Spleen (tissue), 11 donors: ENCODE measurements at regions not wholly inside any gene's neighbourhood (a gene's known extent, or its start where the extent isn't known, plus 50 kb on each side); places are given as distances from the start of the nearest gene placed in this dataset.

Experiments
- DNase-seq: peaks from one replicate; pipeline ENCODE4 v3.0.0-alpha.2; 2020
- H3K27ac ChIP-seq, 8 donors: fragments of 200-600 bp; sonication (generic) in 7 of 8; 1 replicate in 4 of 8; 2 replicates in 4 of 8; pipeline versions ENCODE4 v1.5.0 to v1.8.0; 2016 to 2021; ENCODE audit warnings: inconsistent platforms in 4 of 8, mild to moderate bottlenecking in 4 of 8, moderate library complexity in 1 of 8
- H3K27me3 ChIP-seq, 7 donors: fragments of 200-600 bp; sonication (generic) in 6 of 7; replicated peaks in 1 of 7; 1 replicate in 4 of 7; 2 replicates in 3 of 7; pipeline versions ENCODE4 v1.5.0 to v1.8.0; 2016 to 2021; ENCODE audit warnings: inconsistent platforms in 3 of 7, mild to moderate bottlenecking in 1 of 7
- H3K36me3 ChIP-seq, 6 donors: fragments of 200-600 bp; sonication (generic) in 5 of 6; 1 replicate in 4 of 6; 2 replicates in 2 of 6; pipeline versions ENCODE4 v1.5.0 to v1.8.0; 2016 to 2021; ENCODE audit warnings: inconsistent platforms in 2 of 6
- H3K4me1 ChIP-seq, 6 donors: fragments of 200-600 bp; sonication (generic) in 5 of 6; 1 replicate in 3 of 6; 2 replicates in 3 of 6; pipeline versions ENCODE4 v1.5.0 to v1.8.0; 2016 to 2021; ENCODE audit warnings: inconsistent platforms in 3 of 6
- H3K4me3 ChIP-seq, 8 donors: fragments of 200-600 bp; sonication (generic) in 7 of 8; 1 replicate in 4 of 8; 2 replicates in 4 of 8; pipeline versions ENCODE4 v1.5.0 to v1.8.0; 2016 to 2021; ENCODE audit warnings: inconsistent platforms in 4 of 8, mild to moderate bottlenecking in 4 of 8, moderate library complexity in 2 of 8
- H3K9me3 ChIP-seq, 8 donors: fragments of 200-600 bp; sonication (generic) in 7 of 8; 1 replicate in 4 of 8; 2 replicates in 4 of 8; pipeline versions ENCODE4 v1.5.0 to v1.8.0; 2016 to 2021; ENCODE audit warnings: inconsistent platforms in 4 of 8
- POLR2A ChIP-seq, 3 donors: fragments of 450-650 bp; IDR thresholded peaks; one replicate each; pipeline ENCODE4 v1.5.1; 2017; ENCODE audit warnings: antibody characterized with exemption in 3 of 3, mild to moderate bottlenecking in 1 of 3
- POLR2AphosphoS5 ChIP-seq, 3 donors: sonication (generic); formaldehyde crosslinking; IDR thresholded peaks; one replicate each; pipeline ENCODE4 v1.5.1; 2017; ENCODE audit warnings: antibody characterized with exemption in 3 of 3
- WGBS, 5 donors: extraction: QIAGEN DNeasy Blood & Tissue Kit in 3 of 5; methylation state at CpG; one replicate each; pipeline versions ENCODE4 v1.1.5 to v1.1.7; 2013 to 2018; 5-methylcytosine and 5-hydroxymethylcytosine counted together
- intact Hi-C: fragments of 100-400 bp; cut with DNase I; formaldehyde crosslinking; loops from one replicate; pipeline ENCODE4 v1.15.0; 2023; ENCODE audit warnings: low total_unique reads
- TF ChIP-seq, protein P1 (sequence below), 11 experiments: fragments of 200-600 bp in 7 of 11; fragments of 450-650 bp in 4 of 11; sonication (generic) in 4 of 11; IDR thresholded peaks in 8 of 11; conservative IDR thresholded peaks in 3 of 11; 1 replicate in 7 of 11; 2 replicates in 4 of 11; pipeline versions ENCODE4 v1.4.0 to v1.8.0; 2016 to 2021; ENCODE audit warnings: antibody characterized with exemption in 11 of 11, inconsistent platforms in 4 of 11, mild to moderate bottlenecking in 1 of 11
- donor health status: healthy with polysubstance abuse.
- donor health status: DM: no; HTN: no; CAD: no; lungs with moderate emphysema.
- donor health status: DM: no; HTN: no; CAD: no.
- donor health status: Bipolar disorder and iron deficiency.
- donor health status: healthy.
- donor health status: DM: no; HTN: no; CAD: no.
- donor health status: DM: yes; HTN: yes; CAD: no.

DNA sequence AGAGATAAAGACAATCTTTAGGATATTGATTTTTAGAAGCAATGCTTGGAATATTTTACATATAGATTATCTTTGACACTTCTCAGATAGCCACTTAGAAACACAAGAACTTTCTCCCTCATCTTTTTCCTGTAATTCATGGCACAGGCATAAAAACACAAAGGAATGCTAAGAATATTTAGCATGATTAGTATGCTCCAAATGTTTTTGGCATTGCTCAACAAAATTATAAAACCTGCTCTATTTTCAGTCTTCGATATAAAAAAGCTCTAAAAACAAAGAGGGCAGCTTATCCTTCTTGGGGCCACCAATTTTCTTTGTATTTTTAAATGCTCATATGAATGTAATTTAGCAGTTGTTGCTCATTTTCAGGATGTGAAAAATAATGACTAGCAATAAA is 90.8 kb downstream of the RAD51AP2 start:
- Histone ChIP-seq H3K27ac (no peak overlapping the region), H3K4me1 (no peaks in the 10 kb centered on the region), H3K36me3 (no peaks in the 10 kb centered on the region), H3K4me3 (no peak overlapping the region), H3K27me3 (no peaks in the 10 kb centered on the region), H3K9me3 (no peaks in the 10 kb centered on the region)
- intact Hi-C loops: no loop called here
- DNase-seq: no peak
- WGBS, 5 donors: 71 to 93% (median 84%) methylated on average over 1 of the region's 1 CpG
- TF ChIP-seq POLR2A (IDR thresholded peaks at IDR 0.05) (no peak), POLR2AphosphoS5 (IDR thresholded peaks at IDR 0.05) (no peak)
- TF ChIP-seq, protein P1, sequence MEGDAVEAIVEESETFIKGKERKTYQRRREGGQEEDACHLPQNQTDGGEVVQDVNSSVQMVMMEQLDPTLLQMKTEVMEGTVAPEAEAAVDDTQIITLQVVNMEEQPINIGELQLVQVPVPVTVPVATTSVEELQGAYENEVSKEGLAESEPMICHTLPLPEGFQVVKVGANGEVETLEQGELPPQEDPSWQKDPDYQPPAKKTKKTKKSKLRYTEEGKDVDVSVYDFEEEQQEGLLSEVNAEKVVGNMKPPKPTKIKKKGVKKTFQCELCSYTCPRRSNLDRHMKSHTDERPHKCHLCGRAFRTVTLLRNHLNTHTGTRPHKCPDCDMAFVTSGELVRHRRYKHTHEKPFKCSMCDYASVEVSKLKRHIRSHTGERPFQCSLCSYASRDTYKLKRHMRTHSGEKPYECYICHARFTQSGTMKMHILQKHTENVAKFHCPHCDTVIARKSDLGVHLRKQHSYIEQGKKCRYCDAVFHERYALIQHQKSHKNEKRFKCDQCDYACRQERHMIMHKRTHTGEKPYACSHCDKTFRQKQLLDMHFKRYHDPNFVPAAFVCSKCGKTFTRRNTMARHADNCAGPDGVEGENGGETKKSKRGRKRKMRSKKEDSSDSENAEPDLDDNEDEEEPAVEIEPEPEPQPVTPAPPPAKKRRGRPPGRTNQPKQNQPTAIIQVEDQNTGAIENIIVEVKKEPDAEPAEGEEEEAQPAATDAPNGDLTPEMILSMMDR (IDR thresholded peaks at IDR 0.05 in 8 of 11, conservative IDR thresholded peaks at IDR 0.05 in 3 of 11): no peak

DNA sequence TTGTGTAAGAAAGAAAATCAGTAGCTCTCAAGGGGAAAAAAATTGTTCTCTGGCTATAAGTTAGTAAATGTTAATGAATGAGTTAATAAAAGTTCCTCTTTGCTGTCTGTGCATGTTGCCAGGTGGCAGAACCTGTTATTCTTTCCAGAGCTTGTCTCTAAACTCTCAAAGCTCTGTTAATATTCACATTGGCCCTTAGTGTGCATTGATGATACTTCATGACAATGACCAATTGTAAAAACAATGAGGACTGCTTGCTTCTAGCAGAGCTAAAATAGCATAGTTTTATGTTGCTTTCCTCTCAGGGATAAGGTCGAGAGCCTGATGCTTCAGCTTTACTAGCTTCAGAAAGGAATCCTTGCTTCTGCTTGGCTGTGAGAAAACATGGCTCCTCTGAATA is 91.5 kb downstream of the RAD51AP2 start:
- Histone ChIP-seq H3K27me3 (no peaks in the 10 kb centered on the region), H3K9me3 (no peaks in the 10 kb centered on the region), H3K36me3 (no peaks in the 10 kb centered on the region), H3K27ac (no peak overlapping the region), H3K4me1 (no peaks in the 10 kb centered on the region), H3K4me3 (no peak overlapping the region)
- intact Hi-C loops: no loop called here
- TF ChIP-seq POLR2AphosphoS5 (IDR thresholded peaks at IDR 0.05) (no peak), POLR2A (IDR thresholded peaks at IDR 0.05) (no peak)
- TF ChIP-seq, protein P1 (IDR thresholded peaks at IDR 0.05 in 8 of 11, conservative IDR thresholded peaks at IDR 0.05 in 3 of 11): no peak
- no peak for DNase-seq
- 49 to 69% (median 63%) methylated on average over 1 of the region's 1 CpG for WGBS, 5 donors

DNA sequence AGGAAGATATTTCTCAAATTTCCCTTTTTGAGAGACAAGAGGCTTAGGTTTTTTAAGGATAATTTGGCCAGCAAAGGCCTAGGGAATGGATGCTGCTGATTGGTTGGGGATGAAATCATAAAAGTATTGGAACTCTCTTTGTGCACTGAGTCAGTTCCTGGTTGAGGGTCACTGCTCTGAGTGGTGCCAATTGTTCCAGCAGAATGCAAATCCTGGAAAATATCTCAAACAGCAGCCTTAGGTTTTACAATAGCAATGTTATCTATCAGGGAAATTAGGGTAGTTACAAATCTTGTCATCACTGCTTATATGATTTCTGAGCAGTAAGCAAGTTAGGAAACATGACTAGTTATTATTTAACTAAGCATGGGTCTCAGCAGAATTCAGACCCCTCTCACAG is 96.2 kb downstream of the RAD51AP2 start:
- Histone ChIP-seq H3K27me3 (no peaks in the 10 kb centered on the region), H3K27ac (no peak overlapping the region), H3K36me3 (no peaks in the 10 kb centered on the region), H3K4me3 (no peak overlapping the region), H3K9me3 (no peaks in the 10 kb centered on the region), H3K4me1 (no peaks in the 10 kb centered on the region)
- intact Hi-C loops: no loop called here
- DNase-seq: no peak
- TF ChIP-seq POLR2AphosphoS5 (IDR thresholded peaks at IDR 0.05) (no peak), POLR2A (IDR thresholded peaks at IDR 0.05) (no peak)
- TF ChIP-seq, protein P1 (IDR thresholded peaks at IDR 0.05 in 8 of 11, conservative IDR thresholded peaks at IDR 0.05 in 3 of 11): no peak

DNA sequence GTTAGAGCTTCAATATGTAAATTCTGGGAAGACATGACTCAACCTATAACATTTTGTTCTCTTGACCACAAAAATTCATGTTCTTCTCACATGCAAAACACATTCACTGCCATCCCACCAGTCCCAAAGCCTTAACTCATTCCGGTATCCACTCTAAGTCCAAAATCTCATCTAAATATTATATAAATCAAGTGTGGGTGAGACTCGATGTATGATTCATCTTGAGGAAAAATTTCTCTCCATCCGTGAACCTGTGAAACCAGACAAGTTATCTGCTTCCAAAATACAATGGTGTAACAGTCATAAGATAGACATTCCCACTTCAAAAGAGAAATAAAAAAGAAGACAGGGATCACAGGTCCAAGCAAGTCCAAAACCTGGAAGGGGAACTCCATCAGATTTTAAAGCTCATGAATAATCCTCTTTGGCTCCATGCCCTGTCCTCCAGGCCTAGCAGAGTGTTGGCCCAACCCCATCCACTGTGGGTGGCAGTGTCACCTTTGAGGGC is 101.3 kb downstream of the RAD51AP2 start:
- 90 to 95% (median 91%) methylated on average over 3 of the region's 3 CpGs for WGBS, 5 donors
- Histone ChIP-seq H3K4me1 (no peaks in the 10 kb centered on the region), H3K9me3 (no peaks in the 10 kb centered on the region), H3K36me3 (no peaks in the 10 kb centered on the region), H3K27ac (no peak overlapping the region), H3K4me3 (no peak overlapping the region), H3K27me3 (no peaks in the 10 kb centered on the region)
- no peak for DNase-seq
- TF ChIP-seq POLR2A (IDR thresholded peaks at IDR 0.05): no peak
- no peak for TF ChIP-seq POLR2AphosphoS5 (IDR thresholded peaks at IDR 0.05)
- TF ChIP-seq, protein P1 (IDR thresholded peaks at IDR 0.05 in 8 of 11, conservative IDR thresholded peaks at IDR 0.05 in 3 of 11): no peak
- intact Hi-C loops: no loop called here
